ENCODE measurements at regions not wholly inside any gene's neighbourhood (a gene's known extent, or its start where the extent isn't known, plus 50 kb on each side); places are given as distances from the start of the nearest gene placed in this dataset.

GRCh38 chr19:27896091-27896490 is 1316.9 kb downstream of the UQCRFS1 start:
- DNase-seq (ENCODE audit: low read depth in 2 of 2), result no peak
- no peak overlapping the region for H3K4me3 ChIP-seq (replicated peaks in 1 of 2; ENCODE audit: low read depth in 2 of 2, low read length in 2 of 2)
- no peak for TF ChIP-seq CTCF (IDR thresholded peaks at IDR 0.05; ENCODE audit: low read depth, low read length)

DNA sequence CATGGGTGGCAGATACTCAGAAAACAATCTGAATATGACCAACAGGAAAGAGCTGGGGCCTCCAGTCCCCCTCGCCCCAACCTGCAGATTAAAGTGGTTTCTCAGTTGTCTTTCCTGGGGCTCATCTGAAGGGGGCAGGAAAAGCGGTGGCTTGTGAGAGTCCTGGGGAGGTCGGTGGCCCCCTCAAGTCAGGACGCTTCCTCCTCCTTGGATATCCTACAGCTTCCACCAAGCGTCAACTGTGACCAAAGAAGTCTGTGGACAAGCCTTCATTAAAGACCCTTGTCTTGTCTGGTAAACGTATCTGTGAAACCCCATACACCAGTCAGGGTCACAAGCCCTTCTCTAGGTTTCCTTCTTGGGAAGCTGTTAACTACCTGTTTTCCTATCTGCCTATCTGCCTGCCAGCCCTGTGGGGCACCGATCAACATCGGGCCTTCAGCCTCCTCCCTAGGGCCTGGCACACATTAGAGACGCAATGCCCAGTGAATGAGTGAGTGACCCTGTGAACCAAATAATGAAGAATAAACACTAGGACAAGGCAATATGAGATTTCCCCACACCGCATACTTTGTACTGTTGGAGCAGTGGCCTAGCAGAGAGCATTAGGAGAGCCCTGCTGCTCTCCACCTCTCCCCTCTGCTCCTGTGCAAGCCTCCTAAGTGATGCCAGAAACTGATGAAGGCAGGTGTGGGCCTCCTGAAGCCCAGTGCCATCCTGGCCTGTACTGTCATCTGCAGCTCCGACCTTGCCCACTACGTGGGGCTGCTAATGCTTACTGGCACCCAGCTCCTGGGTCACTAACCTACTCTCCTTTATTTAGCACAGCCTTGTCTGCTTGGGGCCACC is 1317.8 kb downstream of the UQCRFS1 start:
- no peak overlapping the region for H3K4me3 ChIP-seq (replicated peaks in 1 of 2; ENCODE audit: low read depth in 2 of 2, low read length in 2 of 2)
- DNase-seq (ENCODE audit: low read depth in 2 of 2), result no peak
- TF ChIP-seq CTCF (IDR thresholded peaks at IDR 0.05; ENCODE audit: low read depth, low read length), result no peak

DNA sequence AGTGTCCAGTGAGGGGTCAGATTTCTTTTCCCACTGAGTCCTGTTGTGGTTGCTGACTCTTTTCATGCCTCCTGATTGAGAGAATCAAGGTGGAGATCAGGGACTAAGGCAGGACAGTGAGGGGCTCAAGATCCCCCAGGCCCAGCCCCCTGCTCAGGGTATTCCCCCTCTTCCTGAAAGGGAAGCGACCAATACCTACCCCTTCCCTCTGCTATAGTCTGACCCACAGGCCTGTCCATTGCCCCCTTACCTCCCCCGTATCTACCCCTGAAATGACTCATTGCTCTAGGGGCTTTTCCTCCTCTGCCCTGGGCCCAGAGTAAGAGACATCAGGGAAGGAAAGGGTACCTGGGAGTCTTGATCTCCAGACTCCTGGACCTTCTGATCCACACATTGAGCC is 1320.5 kb downstream of the UQCRFS1 start:
- DNase-seq (ENCODE audit: low read depth in 2 of 2), result no peak
- no peak for TF ChIP-seq CTCF (IDR thresholded peaks at IDR 0.05; ENCODE audit: low read depth, low read length)
- H3K4me3 ChIP-seq (replicated peaks in 1 of 2; ENCODE audit: low read depth in 2 of 2, low read length in 2 of 2), result no peak overlapping the region

GRCh38 chr19:27891411-27891810 is 1321.5 kb downstream of the UQCRFS1 start:
- DNase-seq (ENCODE audit: low read depth in 2 of 2), result no peak
- TF ChIP-seq CTCF (IDR thresholded peaks at IDR 0.05; ENCODE audit: low read depth, low read length), result no peak

GRCh38 chr19:27890696-27891095 is 1322.3 kb downstream of the UQCRFS1 start:
- no peak for DNase-seq (ENCODE audit: low read depth in 2 of 2)
- TF ChIP-seq CTCF (IDR thresholded peaks at IDR 0.05; ENCODE audit: low read depth, low read length), result no peak

More at GRCh38 chr19:27891411-27891810, 1321.5 kb downstream of the UQCRFS1 start:
- no peak overlapping the region for H3K4me3 ChIP-seq (replicated peaks in 1 of 2; ENCODE audit: low read depth in 2 of 2, low read length in 2 of 2)

GRCh38 chr19:27890206-27890605 is 1322.7 kb downstream of the UQCRFS1 start:
- DNase-seq (ENCODE audit: low read depth in 2 of 2), result no peak
- no peak for TF ChIP-seq CTCF (IDR thresholded peaks at IDR 0.05; ENCODE audit: low read depth, low read length)
- H3K4me3 ChIP-seq (replicated peaks in 1 of 2; ENCODE audit: low read depth in 2 of 2, low read length in 2 of 2), result no peak overlapping the region

More at GRCh38 chr19:27890696-27891095, 1322.3 kb downstream of the UQCRFS1 start:
- no peak overlapping the region for H3K4me3 ChIP-seq (replicated peaks in 1 of 2; ENCODE audit: low read depth in 2 of 2, low read length in 2 of 2)

Data from cardiac fibroblast (primary cell).